MV-4-11 (cell line): ENCODE measurements at regions not wholly inside any gene's neighbourhood (a gene's known extent, or its start where the extent isn't known, plus 50 kb on each side); places are given as distances from the start of the nearest gene placed in this dataset.

Experiments
- DNase-seq: peaks from one replicate; lab custom pipeline; 2025; lab: John Stamatoyannopoulos, UW

GRCh38 chr5:57795203-57795602 is 312.6 kb upstream of the ACTBL2 start:
- DNase-seq = no peak

DNA sequence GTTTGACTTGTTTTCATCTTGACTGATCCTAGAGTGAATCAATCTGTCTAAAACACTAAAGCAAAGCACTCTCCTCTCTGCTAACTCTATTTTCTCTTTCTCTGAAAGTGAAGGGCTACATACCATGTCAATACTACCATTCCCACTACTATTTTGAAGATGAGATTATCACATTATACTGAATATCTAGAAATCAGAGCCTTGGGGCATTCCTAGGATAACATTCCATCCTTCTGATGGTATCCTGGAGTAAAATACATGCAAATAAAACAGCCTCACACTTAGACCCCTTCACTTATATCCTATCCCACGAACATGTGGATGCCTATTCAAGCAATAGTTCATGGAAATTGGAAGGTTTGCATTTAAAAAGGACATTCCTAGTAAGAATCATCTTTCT is 309.3 kb upstream of the ACTBL2 start:
- DNase-seq = no peak

DNA sequence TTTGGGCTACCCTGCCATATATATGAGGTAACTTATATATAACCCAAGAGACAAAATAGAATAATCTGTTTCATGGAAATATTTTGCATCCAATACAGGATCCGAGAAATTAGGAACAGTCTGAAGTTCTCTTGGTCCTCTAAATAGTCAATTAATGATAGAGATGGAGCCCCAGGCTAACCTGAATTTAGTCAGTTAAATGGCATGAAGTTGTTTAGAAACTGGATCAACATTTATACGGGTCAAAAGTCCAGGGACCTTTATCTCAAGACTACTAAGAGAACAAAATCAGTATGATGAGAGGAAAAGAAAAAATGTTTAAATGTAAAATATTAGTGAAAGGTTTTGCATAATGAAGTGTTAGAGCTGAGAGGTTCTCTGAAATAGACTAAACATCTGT is 303.3 kb upstream of the ACTBL2 start:
- DNase-seq = no peak

GRCh38 chr5:57784121-57784520 is 301.5 kb upstream of the ACTBL2 start:
- DNase-seq = no peak

- no peak for DNase-seq
Observed at GRCh38 chr5:57783693-57784092, 301.1 kb upstream of the ACTBL2 start.

DNA sequence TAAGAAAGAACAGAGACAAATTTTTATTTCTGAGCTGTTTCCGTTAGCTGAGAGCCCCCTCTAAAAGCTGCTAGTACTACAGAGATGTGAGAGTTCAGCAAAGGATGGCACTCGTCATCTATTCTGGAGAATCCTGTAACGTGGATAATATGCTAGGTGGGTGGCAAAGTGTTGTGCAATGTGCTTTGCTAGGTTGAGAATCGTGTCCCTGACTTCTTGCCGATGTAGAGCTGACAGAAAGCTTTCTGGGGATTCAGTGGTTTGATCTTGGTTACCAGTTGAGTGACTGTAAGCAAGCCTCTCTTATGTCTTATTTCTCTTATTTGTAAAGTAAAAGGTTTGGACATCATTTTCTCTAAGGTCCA is 298.3 kb upstream of the ACTBL2 start:
- no peak for DNase-seq

DNA sequence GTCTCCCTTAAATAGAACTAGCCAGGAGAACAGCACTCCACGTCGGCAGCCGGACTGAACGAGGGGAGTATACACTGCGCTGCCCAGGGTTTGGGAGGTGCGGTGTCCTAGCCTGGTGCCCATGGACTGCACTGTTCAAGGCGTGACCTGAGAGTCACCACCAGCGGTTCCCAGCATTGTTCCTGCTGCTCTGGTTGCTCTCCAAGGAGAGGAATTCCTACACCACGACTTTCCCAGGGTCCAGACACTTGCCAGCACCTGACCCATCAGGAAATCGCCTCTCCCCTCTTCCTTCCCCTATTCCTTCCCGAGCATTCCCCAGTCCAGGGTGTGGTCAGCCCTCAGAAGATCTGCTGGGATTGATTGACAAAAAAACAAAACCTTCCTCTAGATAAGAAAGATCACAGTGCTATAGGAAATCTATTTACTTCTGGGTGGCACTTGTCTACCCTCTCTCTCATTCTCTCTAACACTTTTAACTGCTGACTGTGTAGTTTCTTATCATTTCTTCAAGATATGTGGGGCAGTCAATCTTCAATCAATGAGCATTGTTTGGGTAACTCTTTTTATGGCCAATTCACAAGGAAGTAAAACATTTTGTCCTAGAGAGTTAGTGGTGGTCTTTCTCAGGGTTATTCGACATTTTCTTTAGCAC is 297.8 kb upstream of the ACTBL2 start:
- no peak for DNase-seq

DNA sequence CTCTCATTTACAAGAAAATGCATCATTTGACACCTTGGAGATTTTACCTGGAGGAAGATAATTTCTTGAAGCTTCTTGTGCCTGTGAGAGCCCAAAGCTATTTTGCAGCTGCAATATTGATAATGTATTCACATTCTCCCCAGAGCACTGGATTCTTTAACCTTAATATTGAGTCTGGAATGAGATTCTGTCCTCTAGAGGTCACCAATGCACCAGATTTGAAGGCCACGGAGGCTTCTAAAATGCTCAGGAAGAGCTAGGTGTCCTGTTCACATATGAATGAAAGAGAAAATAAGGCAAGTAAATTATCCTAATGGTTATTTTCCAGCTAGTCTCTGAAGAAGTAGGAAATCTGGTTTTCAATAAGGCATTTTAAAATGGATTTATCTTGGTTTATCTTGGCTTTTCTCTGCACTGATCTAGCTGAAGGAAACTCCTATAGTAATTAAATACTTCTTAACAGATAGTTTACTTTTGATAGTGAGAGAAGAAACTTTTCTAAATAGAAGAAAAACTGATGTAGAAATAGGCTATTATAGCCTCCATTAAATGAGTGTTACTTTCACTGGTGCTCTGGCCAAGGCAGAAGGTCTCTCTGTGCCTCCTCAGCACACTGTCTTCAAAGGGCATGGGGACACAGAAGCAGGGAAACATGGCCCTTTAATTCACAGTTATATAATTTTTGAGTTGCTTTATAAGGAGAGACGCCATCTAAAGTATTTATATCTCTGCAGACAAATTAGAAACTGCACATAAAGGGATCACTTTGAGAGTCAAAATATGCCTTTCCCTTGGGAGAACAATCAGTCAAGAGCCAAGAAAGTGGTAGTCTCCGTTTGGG is 297.0 kb upstream of the ACTBL2 start:
- DNase-seq = peak; percentile 25

- DNase-seq = no peak
Observed at GRCh38 chr5:57778501-57779091, 296.0 kb upstream of the ACTBL2 start.

- no peak for DNase-seq
Observed at GRCh38 chr5:57777174-57777581, 294.6 kb upstream of the ACTBL2 start.

- DNase-seq = no peak
Observed at GRCh38 chr5:57776035-57776434, 293.4 kb upstream of the ACTBL2 start.

DNA sequence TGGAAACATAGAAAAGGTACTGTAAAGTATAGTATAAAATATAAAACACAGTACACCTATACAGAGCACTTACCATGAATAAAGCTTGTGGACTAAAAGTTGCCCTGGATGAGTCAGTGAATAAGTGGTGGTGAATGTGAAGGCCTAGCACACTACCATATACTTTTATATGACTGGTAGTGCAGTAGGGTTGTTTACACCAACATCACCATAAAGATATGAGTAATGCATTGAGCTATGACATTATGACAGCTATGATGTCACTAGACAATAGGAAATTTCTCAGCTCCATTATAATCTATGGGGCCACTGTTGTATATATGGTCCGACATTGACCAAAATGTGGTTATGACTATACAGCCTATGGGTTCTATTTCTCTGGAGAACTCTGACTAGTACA is 291.8 kb upstream of the ACTBL2 start:
- DNase-seq = no peak

DNA sequence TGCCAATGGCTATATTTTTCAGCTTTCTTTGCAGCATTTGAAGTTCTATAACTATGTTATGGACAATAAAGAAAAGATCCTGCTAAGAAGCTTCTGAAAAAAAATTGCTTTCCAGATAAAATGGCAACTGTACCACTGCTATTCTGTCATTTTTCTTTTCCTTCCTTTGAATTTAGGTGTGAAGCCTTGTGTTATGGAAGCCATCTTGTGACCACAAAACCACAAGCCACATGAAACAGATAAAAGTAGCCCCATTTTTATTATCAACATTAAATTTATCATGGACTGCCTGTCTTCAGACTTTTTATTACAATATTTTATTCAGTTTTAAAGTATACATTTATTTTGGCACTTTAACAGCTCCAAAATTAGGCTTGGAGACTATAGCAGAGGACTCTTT is 289.9 kb upstream of the ACTBL2 start:
- DNase-seq = no peak

DNA sequence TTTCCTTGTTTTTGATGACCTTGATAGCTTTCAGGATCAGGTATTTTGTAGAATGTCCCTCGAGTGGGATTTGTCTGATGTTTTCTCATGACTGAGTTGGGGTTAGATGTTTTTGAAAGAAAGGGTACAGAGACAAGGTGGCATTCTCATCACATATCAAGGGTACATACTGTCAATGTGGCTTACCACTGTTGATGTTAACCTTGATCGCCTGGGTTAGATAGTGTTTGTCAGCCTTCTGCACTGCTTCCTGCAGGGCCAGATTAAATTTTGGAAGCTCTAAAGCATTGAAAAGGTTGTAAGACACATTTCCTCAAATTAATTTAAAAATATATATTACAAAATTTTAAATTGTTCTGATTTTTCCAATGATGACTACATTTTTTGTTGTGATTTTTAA is 287.4 kb upstream of the ACTBL2 start:
- no peak for DNase-seq

DNA sequence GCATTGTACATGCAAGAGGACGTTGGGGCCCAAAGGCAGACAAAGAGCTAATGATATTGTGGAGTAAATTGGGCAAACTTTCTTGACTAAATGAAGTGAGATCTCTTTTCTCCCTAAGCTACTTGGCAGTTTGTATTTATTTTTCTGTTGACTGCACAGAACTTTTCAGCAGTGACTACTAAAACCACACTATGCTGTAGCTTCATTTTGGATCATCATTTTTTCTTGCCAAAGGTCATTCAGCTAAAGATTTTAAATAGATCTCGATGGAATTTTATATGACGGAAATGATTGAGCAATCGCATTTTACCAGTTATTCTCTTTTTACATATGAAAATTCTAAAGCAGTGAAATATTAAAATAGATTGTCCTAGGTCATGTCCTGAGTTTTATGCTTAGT is 286.1 kb upstream of the ACTBL2 start:
- no peak for DNase-seq

GRCh38 chr5:57764479-57765089 is 282.0 kb upstream of the ACTBL2 start:
- no peak for DNase-seq

- DNase-seq = no peak
Observed at GRCh38 chr5:57761513-57761912, 278.9 kb upstream of the ACTBL2 start.

DNA sequence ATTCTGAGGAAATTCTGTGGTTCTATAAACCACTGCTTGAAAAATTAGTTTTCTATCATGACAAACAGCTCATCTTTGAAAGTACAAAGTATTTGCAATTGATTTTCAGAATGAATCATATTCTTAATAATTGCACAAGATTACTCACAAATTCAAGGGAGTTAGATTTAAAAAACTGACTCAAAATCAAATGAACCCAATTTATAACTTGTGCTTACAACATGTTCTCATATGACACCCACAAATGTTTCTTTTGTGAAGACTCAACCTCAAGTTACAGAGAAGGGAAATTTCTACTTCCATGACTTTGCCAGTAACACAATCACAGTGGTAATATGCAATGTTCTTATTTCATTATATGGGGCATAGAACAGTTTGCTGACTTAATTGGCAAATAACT is 272.0 kb upstream of the ACTBL2 start:
- no peak for DNase-seq

DNA sequence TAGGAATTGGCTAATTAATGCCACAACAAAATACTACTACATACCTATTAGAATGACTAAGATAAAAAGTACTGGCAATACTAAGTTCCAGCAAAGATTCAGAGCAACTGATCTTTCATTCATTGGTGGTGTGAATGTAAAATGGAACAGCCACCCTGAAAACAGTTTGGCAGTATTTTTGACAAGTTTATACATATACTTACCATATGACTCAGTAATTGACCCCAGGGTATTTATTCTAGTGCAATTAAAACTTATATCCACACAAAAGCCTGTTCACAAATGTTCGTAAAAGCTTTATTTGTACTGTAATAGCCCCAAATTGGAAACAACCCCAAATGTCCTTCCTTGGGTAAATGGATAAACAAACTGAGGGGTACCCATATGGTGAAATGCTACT is 270.8 kb upstream of the ACTBL2 start:
- DNase-seq = no peak

GRCh38 chr5:57751710-57752109 is 269.1 kb upstream of the ACTBL2 start:
- no peak for DNase-seq

DNA sequence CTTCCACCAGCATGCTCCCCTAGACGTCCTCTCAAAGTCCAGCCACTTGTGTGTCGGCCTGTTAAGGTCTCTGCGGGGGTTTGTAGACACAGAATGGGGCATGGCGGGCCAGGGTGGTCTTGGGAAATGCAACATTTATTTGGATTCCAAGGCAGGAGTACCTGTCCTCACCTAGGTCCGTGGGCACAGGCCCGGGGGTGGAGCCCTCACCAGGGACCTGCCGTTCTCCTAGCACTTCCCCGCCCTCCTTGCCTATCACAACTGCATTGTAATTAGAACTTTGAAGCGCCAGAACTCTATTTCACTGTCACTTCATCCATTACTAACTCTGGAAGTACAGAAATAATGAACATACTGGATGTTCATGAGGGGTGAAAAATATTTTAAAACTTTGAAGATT is 268.3 kb upstream of the ACTBL2 start:
- DNase-seq = no peak

GRCh38 chr5:57750282-57750681 is 267.7 kb upstream of the ACTBL2 start:
- no peak for DNase-seq

DNA sequence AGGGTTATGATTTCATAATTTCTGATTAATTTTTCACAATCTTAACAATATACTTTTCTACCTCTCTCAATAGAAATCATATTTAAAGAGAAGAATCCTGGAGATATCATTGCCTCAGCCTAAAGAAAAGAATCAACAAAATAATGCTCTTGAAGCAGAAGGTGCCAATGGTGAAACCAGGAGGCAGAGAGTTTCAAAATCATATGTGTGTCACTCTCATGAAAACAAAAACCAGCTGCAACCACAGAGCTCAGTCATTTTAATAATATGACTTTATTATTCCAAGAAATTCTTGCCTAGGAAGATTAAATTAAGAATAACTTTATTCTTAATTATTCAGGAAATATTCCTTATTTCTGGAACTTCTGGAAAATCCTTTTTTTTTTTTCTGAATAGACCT is 266.8 kb upstream of the ACTBL2 start:
- DNase-seq = no peak
